ENCODE measurements at regions not wholly inside any gene's neighbourhood (a gene's known extent, or its start where the extent isn't known, plus 50 kb on each side); places are given as distances from the start of the nearest gene placed in this dataset.

GRCh38 chr12:66733321-66733720, 54.4 kb upstream of the GRIP1 start:
- Mint-ChIP-seq H3K4me1 (no peaks in the 10 kb centered on the region), H3K9me3 (no peaks in the 10 kb centered on the region)
- ATAC-seq, result no peak

DNA sequence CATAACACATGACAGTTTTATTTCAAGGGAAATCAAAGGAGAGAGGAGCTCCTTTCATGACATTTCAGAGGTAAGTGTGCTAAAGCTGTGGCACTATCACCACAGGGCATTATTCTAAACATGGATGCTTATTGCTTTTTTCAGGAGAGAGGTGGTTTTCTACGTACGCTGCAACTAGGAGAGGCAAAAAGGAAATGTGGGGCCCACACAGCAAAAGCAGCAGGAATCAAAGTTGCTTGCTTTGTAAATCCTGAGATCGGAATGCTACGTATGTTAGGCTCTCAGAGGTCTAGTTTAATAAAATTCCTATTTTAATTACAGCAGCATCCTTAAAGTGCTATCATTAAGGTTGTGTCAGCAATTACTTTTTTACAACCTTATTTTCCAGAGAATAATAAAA, 55.0 kb upstream of the GRIP1 start:
- H3K27me3 Mint-ChIP-seq, result peaks cover 44% of the 10 kb centered on the region
- no peak overlapping the region for H3K27ac Mint-ChIP-seq
- H3K9me3 Mint-ChIP-seq, result no peaks in the 10 kb centered on the region
- H3K4me1 Mint-ChIP-seq, result no peaks in the 10 kb centered on the region
- ATAC-seq, result no peak
- H3K4me3 Mint-ChIP-seq, result no peak overlapping the region
- H3K36me3 Mint-ChIP-seq, result no peaks in the 10 kb centered on the region

More at GRCh38 chr12:66733321-66733720, 54.4 kb upstream of the GRIP1 start:
- peaks cover 38% of the 10 kb centered on the region for H3K27me3 Mint-ChIP-seq
- no peak overlapping the region for H3K4me3 Mint-ChIP-seq
- H3K27ac Mint-ChIP-seq, result no peak overlapping the region
- no peaks in the 10 kb centered on the region for H3K36me3 Mint-ChIP-seq

DNA sequence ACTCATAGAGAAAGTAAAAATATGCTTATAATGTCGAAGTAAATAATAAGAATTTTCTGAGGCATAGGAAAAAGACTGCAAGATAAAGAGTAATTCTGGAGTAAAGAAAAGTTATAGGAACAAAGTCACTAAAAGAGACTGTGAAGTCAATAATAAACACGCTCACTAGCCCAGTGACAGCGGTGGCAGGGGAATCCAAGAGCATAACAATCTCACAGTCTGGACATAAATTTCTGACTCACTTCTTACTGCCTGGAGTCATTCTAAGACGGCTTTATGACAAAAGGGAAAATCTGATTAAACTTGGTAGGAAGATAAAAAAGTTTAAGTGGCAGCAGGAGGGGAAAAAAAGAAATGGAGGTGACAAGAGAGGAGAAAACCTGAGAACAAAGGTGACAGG, 56.4 kb upstream of the GRIP1 start:
- no peaks in the 10 kb centered on the region for H3K36me3 Mint-ChIP-seq
- no peaks in the 10 kb centered on the region for H3K9me3 Mint-ChIP-seq
- no peaks in the 10 kb centered on the region for H3K4me1 Mint-ChIP-seq
- H3K27ac Mint-ChIP-seq, result no peak overlapping the region
- no peak overlapping the region for H3K4me3 Mint-ChIP-seq
- ATAC-seq, result no peak
- peaks cover 51% of the 10 kb centered on the region for H3K27me3 Mint-ChIP-seq

- H3K9me3 Mint-ChIP-seq, result no peaks in the 10 kb centered on the region
- no peak overlapping the region for H3K4me3 Mint-ChIP-seq
- peaks cover 54% of the 10 kb centered on the region for H3K27me3 Mint-ChIP-seq
- H3K4me1 Mint-ChIP-seq, result no peaks in the 10 kb centered on the region
- no peak overlapping the region for H3K27ac Mint-ChIP-seq
- no peak for ATAC-seq
- no peaks in the 10 kb centered on the region for H3K36me3 Mint-ChIP-seq
Measured at GRCh38 chr12:66736931-66737330, 58.1 kb upstream of the GRIP1 start.

DNA sequence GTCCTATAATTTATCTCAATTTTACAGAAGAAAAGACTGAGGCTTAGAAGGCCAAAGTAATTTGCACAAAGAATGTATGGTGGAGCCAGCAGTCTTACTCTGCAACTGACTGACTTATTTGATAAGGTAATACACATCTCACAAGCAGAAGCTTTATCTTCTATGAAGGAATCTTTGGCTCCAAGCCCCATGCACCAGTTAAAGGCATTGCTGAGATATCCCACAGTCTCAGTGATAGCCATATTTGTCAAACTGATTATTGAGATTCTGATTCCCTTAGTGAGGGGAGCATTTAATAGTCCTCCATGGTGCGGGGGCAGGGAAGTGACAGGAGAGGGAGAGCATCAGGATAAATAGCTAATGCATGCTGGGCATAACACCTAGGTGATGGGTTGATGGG, 60.4 kb upstream of the GRIP1 start:
- no peak for ATAC-seq
- Mint-ChIP-seq H3K27ac (no peak overlapping the region), H3K27me3 (peaks cover 44% of the 10 kb centered on the region), H3K36me3 (no peaks in the 10 kb centered on the region), H3K4me1 (peaks cover 11% of the 10 kb centered on the region), H3K4me3 (no peak overlapping the region), H3K9me3 (no peaks in the 10 kb centered on the region)

GRCh38 chr12:66739940-66740651, 61.2 kb upstream of the GRIP1 start:
- ATAC-seq, result no peak
- Mint-ChIP-seq H3K27ac (no peak overlapping the region), H3K36me3 (no peaks in the 10 kb centered on the region), H3K27me3 (peaks cover 38% of the 10 kb centered on the region), H3K4me1 (peaks cover 11% of the 10 kb centered on the region), H3K4me3 (no peak overlapping the region), H3K9me3 (no peaks in the 10 kb centered on the region)

DNA sequence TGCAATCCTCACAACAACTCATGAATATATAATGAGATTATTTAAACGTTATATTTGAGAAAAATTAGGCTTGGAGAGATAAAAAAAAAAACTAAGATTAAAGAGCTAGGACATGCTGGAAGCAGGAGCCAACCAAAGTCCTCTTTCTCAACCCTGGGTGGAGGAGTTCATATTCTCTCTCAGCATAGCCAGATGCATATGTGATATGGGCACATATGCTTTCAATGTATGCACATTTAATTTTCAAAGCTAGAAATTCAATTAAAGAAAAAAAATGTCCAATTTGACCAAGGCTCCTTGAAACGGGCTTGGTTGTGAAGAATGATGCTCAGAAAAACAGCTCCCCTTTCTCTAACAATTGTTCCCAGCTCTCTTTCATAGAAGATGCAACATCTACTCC, 61.9 kb upstream of the GRIP1 start:
- H3K27me3 Mint-ChIP-seq, result peaks cover 38% of the 10 kb centered on the region
- H3K36me3 Mint-ChIP-seq, result no peaks in the 10 kb centered on the region
- ATAC-seq, result no peak
- no peak overlapping the region for H3K27ac Mint-ChIP-seq
- H3K4me1 Mint-ChIP-seq, result peaks cover 11% of the 10 kb centered on the region
- no peaks in the 10 kb centered on the region for H3K9me3 Mint-ChIP-seq
- no peak overlapping the region for H3K4me3 Mint-ChIP-seq

GRCh38 chr12:66741919-66742318, 63.0 kb upstream of the GRIP1 start:
- no peak for ATAC-seq
- H3K4me3 Mint-ChIP-seq, result no peak overlapping the region
- H3K4me1 Mint-ChIP-seq, result peaks cover 11% of the 10 kb centered on the region
- H3K9me3 Mint-ChIP-seq, result no peaks in the 10 kb centered on the region
- H3K27ac Mint-ChIP-seq, result no peak overlapping the region
- peaks cover 44% of the 10 kb centered on the region for H3K27me3 Mint-ChIP-seq
- H3K36me3 Mint-ChIP-seq, result no peaks in the 10 kb centered on the region

DNA sequence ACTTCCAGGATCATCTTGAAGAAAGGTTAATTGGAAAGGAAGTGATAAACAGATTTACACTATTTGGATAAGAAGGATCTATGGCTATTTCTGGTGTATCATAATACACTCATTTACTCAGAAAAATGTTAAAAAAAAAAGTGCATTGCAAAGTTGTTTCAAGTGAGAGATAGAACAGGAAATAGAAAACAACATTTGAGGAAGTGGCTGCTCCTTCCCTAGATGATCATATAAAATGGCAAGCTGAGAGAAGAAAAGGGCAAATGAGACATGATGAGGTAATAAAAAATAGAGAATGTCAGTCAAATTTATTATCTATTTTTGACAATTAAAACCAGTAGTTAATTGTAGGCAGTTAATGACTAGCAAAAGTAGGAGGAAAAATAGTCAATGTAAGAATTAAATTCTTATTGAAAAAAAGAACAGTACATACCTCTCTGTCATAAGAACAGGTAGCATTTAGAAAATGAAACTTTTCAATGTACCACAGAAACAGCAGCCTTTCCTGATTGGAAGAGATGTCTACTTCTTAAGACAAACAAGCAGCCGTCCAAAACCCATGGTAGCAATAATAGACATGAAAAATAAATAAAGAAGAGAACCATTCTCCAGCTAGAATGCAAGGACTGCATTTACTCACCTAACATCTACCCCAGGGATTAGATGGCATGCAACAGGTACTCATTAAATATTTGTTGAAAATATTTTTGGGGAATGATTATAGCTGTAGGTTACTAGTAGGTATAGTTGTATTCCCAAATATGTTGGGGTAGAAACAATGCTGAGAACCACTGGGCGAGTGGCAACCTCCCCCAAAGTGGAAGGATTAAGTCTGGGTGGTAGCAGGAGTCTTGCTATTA, 63.9 kb upstream of the GRIP1 start:
- ATAC-seq, result no peak
- H3K27ac Mint-ChIP-seq, result no peak overlapping the region

DNA sequence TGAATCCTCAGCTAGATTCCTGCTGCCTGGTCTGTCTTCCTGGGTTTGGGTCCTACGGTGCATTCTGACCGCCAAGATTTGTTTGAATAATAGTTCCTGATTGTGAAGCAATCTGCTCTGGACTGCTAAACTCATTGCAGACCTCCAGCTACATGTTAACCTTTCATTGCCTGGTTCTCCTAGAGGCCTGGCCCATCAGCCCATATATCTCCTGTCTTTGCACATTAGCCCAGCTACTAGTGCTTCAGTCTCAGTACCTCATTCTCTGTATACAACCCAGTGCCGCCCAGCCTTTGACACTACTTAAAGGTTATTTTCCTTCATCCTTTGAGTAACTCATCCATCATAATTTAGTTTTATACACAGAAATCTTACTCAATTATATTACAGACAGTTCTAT, 65.6 kb upstream of the GRIP1 start:
- ATAC-seq, result no peak
- Mint-ChIP-seq H3K4me1 (peaks cover 11% of the 10 kb centered on the region), H3K27me3 (peaks cover 25% of the 10 kb centered on the region), H3K36me3 (no peaks in the 10 kb centered on the region), H3K4me3 (no peak overlapping the region), H3K9me3 (no peaks in the 10 kb centered on the region), H3K27ac (no peak overlapping the region)

More for the DNA sequence above, 63.9 kb upstream of the GRIP1 start:
- Mint-ChIP-seq H3K27me3 (peaks cover 37% of the 10 kb centered on the region), H3K4me3 (no peak overlapping the region), H3K9me3 (no peaks in the 10 kb centered on the region), H3K4me1 (peaks cover 11% of the 10 kb centered on the region), H3K36me3 (no peaks in the 10 kb centered on the region)

- no peak for ATAC-seq
- Mint-ChIP-seq H3K4me1 (peaks cover 11% of the 10 kb centered on the region), H3K27ac (no peak overlapping the region), H3K36me3 (no peaks in the 10 kb centered on the region), H3K27me3 (peaks cover 21% of the 10 kb centered on the region), H3K9me3 (no peaks in the 10 kb centered on the region), H3K4me3 (no peak overlapping the region)
Measured at GRCh38 chr12:66744956-66745383, 66.1 kb upstream of the GRIP1 start.

- Mint-ChIP-seq H3K36me3 (no peaks in the 10 kb centered on the region), H3K4me1 (peaks cover 11% of the 10 kb centered on the region), H3K4me3 (no peak overlapping the region), H3K27ac (no peak overlapping the region), H3K27me3 (peaks cover 25% of the 10 kb centered on the region), H3K9me3 (no peaks in the 10 kb centered on the region)
- ATAC-seq, result no peak
Measured at GRCh38 chr12:66746489-66747201, 67.8 kb upstream of the GRIP1 start.

DNA sequence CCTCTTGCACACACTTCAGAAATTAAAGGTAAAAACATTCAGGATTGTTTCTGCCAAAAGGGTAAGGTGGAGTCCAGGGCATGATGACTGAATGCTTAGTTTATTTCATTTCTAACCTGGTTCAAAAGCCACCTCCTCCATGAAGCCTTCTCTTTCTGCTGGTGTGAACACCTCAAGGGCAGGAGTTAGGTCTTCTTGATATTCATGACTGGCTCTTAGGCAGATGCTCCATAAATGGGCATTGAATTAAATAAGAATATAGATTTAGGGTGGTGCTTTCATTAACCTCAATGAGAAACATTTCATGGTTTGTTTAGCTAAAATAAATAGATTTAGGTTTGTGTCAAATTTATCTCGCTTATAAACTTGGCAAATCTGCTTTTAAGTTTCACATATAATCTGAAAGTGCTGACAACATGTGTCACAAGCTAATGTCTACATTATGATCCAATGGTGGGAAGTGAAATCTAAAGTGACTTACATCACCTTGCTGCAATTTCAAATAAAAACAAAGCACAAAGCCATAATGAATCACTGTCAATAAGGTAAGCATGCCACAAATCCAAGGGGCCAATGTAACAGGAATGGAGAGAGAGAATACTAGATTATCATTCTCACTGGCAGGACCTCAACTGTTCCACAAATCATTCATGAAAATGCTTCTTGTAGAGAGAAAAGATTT, 72.7 kb upstream of the GRIP1 start:
- ATAC-seq, result no peak
- Mint-ChIP-seq H3K9me3 (no peaks in the 10 kb centered on the region), H3K4me3 (no peak overlapping the region), H3K27me3 (peaks cover 21% of the 10 kb centered on the region), H3K4me1 (peaks cover 7% of the 10 kb centered on the region), H3K27ac (no peak overlapping the region), H3K36me3 (no peaks in the 10 kb centered on the region)

DNA sequence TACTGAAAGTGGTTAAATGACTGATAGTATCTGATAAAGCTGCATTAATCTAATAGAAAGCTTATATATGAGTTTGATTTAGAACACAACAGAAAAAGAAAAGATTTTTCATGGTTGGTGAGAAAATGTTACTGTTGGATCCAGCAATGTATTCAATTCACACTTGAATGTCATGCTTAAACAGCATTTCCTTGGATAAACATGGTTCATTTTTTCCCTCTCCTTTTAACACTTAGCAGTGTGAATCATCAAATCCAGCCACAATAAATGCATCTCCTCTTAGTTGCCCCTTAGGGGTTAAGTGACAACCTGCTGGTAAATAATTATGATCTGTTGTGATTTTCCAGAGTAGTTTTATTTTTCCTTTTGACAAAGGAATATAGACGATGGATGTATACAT, 74.9 kb upstream of the GRIP1 start:
- H3K9me3 Mint-ChIP-seq, result no peaks in the 10 kb centered on the region
- ATAC-seq, result no peak
- H3K4me1 Mint-ChIP-seq, result peaks cover 7% of the 10 kb centered on the region
- H3K27me3 Mint-ChIP-seq, result peaks cover 27% of the 10 kb centered on the region
- no peak overlapping the region for H3K4me3 Mint-ChIP-seq
- no peaks in the 10 kb centered on the region for H3K36me3 Mint-ChIP-seq
- no peak overlapping the region for H3K27ac Mint-ChIP-seq

All from stimulated activated memory B cell treated with anti-CD40 and anti-IgM and Interleukin-4, amounts not matched to agents 10 μg/mL and 1 μg/mL and 100 μg/mL, for 72 hours (primary cell).